Sigmoid colon (tissue), 6 donors: ENCODE measurements at regions not wholly inside any gene's neighbourhood (a gene's known extent, or its start where the extent isn't known, plus 50 kb on each side); places are given as distances from the start of the nearest gene placed in this dataset.

Experiments
- DNase-seq: peaks from one replicate; pipeline ENCODE4 v3.0.0-alpha.2; 2019
- H3K27ac ChIP-seq, 4 donors: fragments of 200-600 bp; sonication (generic); one replicate each; pipeline ENCODE4 v1.5.1; 2016 to 2019; ENCODE audit warnings: mild to moderate bottlenecking in 1 of 4
- H3K27me3 ChIP-seq, 3 donors: fragments of 200-600 bp; sonication (generic); one replicate each; pipeline ENCODE4 v1.5.1; 2019; ENCODE audit warnings: mild to moderate bottlenecking in 1 of 3
- H3K36me3 ChIP-seq, 4 donors: fragments of 200-600 bp; sonication (generic); one replicate each; pipeline ENCODE4 v1.5.1; 2016 to 2019
- H3K4me1 ChIP-seq, 4 donors: fragments of 200-600 bp; sonication (generic); one replicate each; pipeline ENCODE4 v1.5.1; 2017 to 2019
- H3K4me3 ChIP-seq, 4 donors: fragments of 200-600 bp; sonication (generic); one replicate each; pipeline ENCODE4 v1.5.1; 2017 to 2019; ENCODE audit warnings: mild to moderate bottlenecking in 2 of 4, moderate library complexity in 1 of 4
- H3K9me3 ChIP-seq, 4 donors: fragments of 200-600 bp in 3 of 4; sonication (generic) in 3 of 4; one replicate each; pipeline versions ENCODE4 v1.5.1 to v1.6.1; 2013 to 2019
- EP300 ChIP-seq, 4 donors: sonication (generic); formaldehyde crosslinking; IDR thresholded peaks; one replicate each; pipeline ENCODE4 v1.6.1; 2017; ENCODE audit warnings: antibody characterized with exemption in 4 of 4
- POLR2A ChIP-seq, 2 donors: fragments of 450-650 bp; IDR thresholded peaks; one replicate each; pipeline ENCODE4 v1.6.1; 2016; ENCODE audit warnings: antibody characterized with exemption in 2 of 2, mild to moderate bottlenecking in 2 of 2, moderate library complexity in 2 of 2
- POLR2AphosphoS5 ChIP-seq, 4 donors: sonication (generic); formaldehyde crosslinking; IDR thresholded peaks; one replicate each; pipeline ENCODE4 v1.6.1; 2017; ENCODE audit warnings: antibody characterized with exemption in 4 of 4
- WGBS, 2 donors: extraction: QIAGEN DNeasy Blood & Tissue Kit; methylation state at CpG; one replicate each; pipeline ENCODE4 v1.1.7; 2013; 5-methylcytosine and 5-hydroxymethylcytosine counted together
- intact Hi-C: fragments of 100-400 bp; cut with DNase I; formaldehyde crosslinking; loops from one replicate; pipeline ENCODE4 v1.15.1; 2023
- TF ChIP-seq, protein P1 (sequence below), 4 experiments: fragments of 450-650 bp in 3 of 4; fragments of 200-600 bp in 1 of 4; IDR thresholded peaks; one replicate each; pipeline ENCODE4 v1.5.1; 2016 to 2019; ENCODE audit warnings: antibody characterized with exemption in 4 of 4, mild to moderate bottlenecking in 3 of 4, moderate library complexity in 2 of 4
- donor health status: healthy with polysubstance abuse.
- donor health status: healthy.

DNA sequence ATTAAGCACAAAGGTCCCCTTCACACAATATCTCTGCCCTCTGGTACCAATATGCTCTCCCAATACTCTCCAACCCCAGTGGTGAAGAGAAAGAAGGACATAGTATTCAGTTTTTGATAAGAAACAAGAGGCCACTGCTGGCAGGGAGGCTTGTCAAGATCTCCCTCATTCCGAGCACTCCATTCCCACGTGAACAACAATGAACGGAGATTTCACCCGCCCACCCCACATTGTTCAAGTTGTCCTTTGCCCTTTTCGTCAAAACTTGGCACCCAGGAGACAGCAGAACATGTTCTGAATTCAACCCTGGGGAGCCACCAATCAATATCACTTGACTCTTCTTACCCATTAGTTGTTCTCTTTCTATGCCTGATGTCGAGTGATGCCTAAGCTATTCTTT is 54.2 kb upstream of the SLC25A4 start:
- Histone ChIP-seq H3K27me3 (no peaks in the 10 kb centered on the region), H3K4me3 (no peak overlapping the region), H3K27ac (no peak overlapping the region), H3K36me3 (no peaks in the 10 kb centered on the region), H3K4me1 (no peaks in the 10 kb centered on the region), H3K9me3 (no peaks in the 10 kb centered on the region)
- WGBS, 2 donors = 62 to 84% methylated on average over 6 of the region's 6 CpGs
- intact Hi-C loops = no loop called here
- DNase-seq = no peak
- TF ChIP-seq EP300 (IDR thresholded peaks at IDR 0.05) (no peak), POLR2A (IDR thresholded peaks at IDR 0.05) (no peak), POLR2AphosphoS5 (IDR thresholded peaks at IDR 0.05) (no peak)
- TF ChIP-seq, protein P1, sequence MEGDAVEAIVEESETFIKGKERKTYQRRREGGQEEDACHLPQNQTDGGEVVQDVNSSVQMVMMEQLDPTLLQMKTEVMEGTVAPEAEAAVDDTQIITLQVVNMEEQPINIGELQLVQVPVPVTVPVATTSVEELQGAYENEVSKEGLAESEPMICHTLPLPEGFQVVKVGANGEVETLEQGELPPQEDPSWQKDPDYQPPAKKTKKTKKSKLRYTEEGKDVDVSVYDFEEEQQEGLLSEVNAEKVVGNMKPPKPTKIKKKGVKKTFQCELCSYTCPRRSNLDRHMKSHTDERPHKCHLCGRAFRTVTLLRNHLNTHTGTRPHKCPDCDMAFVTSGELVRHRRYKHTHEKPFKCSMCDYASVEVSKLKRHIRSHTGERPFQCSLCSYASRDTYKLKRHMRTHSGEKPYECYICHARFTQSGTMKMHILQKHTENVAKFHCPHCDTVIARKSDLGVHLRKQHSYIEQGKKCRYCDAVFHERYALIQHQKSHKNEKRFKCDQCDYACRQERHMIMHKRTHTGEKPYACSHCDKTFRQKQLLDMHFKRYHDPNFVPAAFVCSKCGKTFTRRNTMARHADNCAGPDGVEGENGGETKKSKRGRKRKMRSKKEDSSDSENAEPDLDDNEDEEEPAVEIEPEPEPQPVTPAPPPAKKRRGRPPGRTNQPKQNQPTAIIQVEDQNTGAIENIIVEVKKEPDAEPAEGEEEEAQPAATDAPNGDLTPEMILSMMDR (IDR thresholded peaks at IDR 0.05) = no peak

GRCh38 chr4:185090592-185090991 is 52.5 kb upstream of the SLC25A4 start:
- no peak overlapping the region for H3K27ac ChIP-seq
- H3K4me3 ChIP-seq = no peak overlapping the region
- TF ChIP-seq, protein P1 (IDR thresholded peaks at IDR 0.05) = no peak
- TF ChIP-seq EP300 (IDR thresholded peaks at IDR 0.05) (no peak), POLR2A (IDR thresholded peaks at IDR 0.05) (no peak), POLR2AphosphoS5 (IDR thresholded peaks at IDR 0.05) (no peak)
- no peak for DNase-seq
- H3K4me1 ChIP-seq = no peaks in the 10 kb centered on the region
- H3K36me3 ChIP-seq = no peaks in the 10 kb centered on the region
- 79 to 92% methylated on average over 1 of the region's 1 CpG for WGBS, 2 donors
- intact Hi-C loops = loop anchor here (10.0 kb wide), 1 partner anchor 346 kb away; no protein-coding TSS in a partner anchor
- no peaks in the 10 kb centered on the region for H3K27me3 ChIP-seq
- no peaks in the 10 kb centered on the region for H3K9me3 ChIP-seq

DNA sequence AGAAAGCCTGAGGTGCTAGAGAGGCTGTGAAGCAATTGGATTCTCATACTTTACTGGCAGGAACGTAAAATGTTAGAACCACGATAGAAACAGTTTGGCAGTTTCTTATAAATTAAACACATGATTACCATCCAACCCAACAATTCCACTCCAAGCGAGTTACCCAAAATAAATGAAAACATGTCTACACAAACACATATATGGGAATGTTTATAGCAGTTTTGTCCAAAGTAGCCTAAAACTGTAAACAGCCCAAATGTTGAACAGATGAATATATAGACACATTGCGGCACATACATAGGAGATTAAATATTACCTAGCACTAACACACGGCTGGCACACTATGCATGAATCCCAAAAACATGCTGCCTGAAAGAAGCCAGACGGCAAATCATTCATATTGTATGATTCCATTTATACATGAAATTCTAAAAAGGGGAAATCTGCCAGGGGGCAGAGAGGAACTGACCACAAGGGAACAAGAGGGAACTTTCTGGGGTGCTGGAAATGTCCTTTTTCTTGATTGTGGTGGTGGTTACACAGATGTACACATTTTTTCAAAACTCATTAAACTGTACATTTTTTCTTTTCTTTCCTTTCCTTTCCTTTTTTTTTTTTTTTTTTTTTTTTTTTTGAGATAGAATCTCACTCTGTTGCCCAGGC is 50.4 kb upstream of the SLC25A4 start:
- TF ChIP-seq POLR2AphosphoS5 (IDR thresholded peaks at IDR 0.05) (no peak), EP300 (IDR thresholded peaks at IDR 0.05) (no peak), POLR2A (IDR thresholded peaks at IDR 0.05) (no peak)
- TF ChIP-seq, protein P1 (IDR thresholded peaks at IDR 0.05) = no peak
- Histone ChIP-seq H3K4me1 (no peaks in the 10 kb centered on the region), H3K9me3 (no peaks in the 10 kb centered on the region), H3K27ac (no peak overlapping the region), H3K36me3 (no peaks in the 10 kb centered on the region), H3K4me3 (no peak overlapping the region), H3K27me3 (no peaks in the 10 kb centered on the region)
- 89 to 90% methylated on average over 6 of the region's 6 CpGs for WGBS, 2 donors
- DNase-seq = no peak
- intact Hi-C loops = loop anchor here (10.0 kb wide), 1 partner anchor 348 kb away; no protein-coding TSS in a partner anchor
